Mucosa of descending colon (tissue), 3 donors: ENCODE measurements at regions not wholly inside any gene's neighbourhood (a gene's known extent, or its start where the extent isn't known, plus 50 kb on each side); places are given as distances from the start of the nearest gene placed in this dataset.

Experiments used
- ATAC-seq: fragments of 200-7000 bp; cut with Tn5 transposase; one replicate; pipeline ENCODE4 v1.9.1; 2020; ENCODE audit warnings: mild to moderate bottlenecking, moderate library complexity
- DNase-seq, 3 donors: peaks; one replicate each; pipeline ENCODE4 v3.0.0-alpha.2; 2020
- H3K36me3 ChIP-seq: fragments of 200-600 bp; one replicate; pipeline ENCODE4 v1.8.0; 2021; ENCODE audit warnings: low read depth, mild to moderate bottlenecking
- H3K4me1 ChIP-seq: fragments of 200-600 bp; one replicate; pipeline ENCODE4 v1.8.0; 2021; ENCODE audit warnings: low read depth, mild to moderate bottlenecking
- H3K4me3 ChIP-seq: fragments of 200-600 bp; one replicate; pipeline ENCODE4 v1.8.0; 2021; ENCODE audit warnings: mild to moderate bottlenecking
- H3K9me3 ChIP-seq: fragments of 200-600 bp; one replicate; pipeline ENCODE4 v1.8.0; 2021; ENCODE audit warnings: mild to moderate bottlenecking
- intact Hi-C, 2 donors: fragments of 100-400 bp; cut with DNase I in 1 of 2; cut with micrococcal nuclease in 1 of 2; formaldehyde crosslinking; loops; one replicate each; pipeline versions ENCODE4 v1.11.0 to v1.11.1; 2022; cut with DNase I, micrococcal nuclease
- TF ChIP-seq, protein P1 (sequence below): fragments of 200-600 bp; IDR thresholded peaks from one replicate; pipeline ENCODE4 v1.8.0; 2022; ENCODE audit warnings: antibody characterized with exemption, mild to moderate bottlenecking
- donor health status: DM: no; HTN: no; CAD: no; lungs with moderate emphysema.
- donor health status: DM: no; HTN: no; CAD: no.
- donor health status: DM: no; HTN: yes; CAD: no.

DNA sequence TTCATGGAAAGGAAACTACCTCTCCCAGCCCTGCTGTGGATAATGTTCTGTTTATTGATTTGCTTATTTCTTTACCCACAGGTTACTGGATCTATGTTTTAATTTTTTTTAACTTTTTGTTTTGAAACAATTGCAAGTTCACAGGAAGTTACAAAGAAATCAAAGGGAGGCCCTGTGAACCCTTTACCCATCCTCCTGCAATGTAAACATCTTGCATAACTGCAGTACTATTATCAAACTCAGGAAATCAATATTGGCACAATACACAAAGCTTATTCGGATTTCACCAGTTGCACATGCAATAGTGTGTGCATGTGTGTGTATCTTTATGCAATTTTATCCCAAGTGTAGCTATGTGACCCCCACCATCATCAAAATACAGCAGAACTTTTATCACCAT is 398.0 kb downstream of the BTBD3 start:
- no peaks in the 10 kb centered on the region for H3K9me3 ChIP-seq
- TF ChIP-seq, protein P1, sequence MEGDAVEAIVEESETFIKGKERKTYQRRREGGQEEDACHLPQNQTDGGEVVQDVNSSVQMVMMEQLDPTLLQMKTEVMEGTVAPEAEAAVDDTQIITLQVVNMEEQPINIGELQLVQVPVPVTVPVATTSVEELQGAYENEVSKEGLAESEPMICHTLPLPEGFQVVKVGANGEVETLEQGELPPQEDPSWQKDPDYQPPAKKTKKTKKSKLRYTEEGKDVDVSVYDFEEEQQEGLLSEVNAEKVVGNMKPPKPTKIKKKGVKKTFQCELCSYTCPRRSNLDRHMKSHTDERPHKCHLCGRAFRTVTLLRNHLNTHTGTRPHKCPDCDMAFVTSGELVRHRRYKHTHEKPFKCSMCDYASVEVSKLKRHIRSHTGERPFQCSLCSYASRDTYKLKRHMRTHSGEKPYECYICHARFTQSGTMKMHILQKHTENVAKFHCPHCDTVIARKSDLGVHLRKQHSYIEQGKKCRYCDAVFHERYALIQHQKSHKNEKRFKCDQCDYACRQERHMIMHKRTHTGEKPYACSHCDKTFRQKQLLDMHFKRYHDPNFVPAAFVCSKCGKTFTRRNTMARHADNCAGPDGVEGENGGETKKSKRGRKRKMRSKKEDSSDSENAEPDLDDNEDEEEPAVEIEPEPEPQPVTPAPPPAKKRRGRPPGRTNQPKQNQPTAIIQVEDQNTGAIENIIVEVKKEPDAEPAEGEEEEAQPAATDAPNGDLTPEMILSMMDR, result no peak
- intact Hi-C loops, result no loop called here
- no peak for ATAC-seq
- DNase-seq, result no peak
- no peaks in the 10 kb centered on the region for H3K4me1 ChIP-seq
- H3K36me3 ChIP-seq, result no peaks in the 10 kb centered on the region
- H3K4me3 ChIP-seq, result no peak overlapping the region

DNA sequence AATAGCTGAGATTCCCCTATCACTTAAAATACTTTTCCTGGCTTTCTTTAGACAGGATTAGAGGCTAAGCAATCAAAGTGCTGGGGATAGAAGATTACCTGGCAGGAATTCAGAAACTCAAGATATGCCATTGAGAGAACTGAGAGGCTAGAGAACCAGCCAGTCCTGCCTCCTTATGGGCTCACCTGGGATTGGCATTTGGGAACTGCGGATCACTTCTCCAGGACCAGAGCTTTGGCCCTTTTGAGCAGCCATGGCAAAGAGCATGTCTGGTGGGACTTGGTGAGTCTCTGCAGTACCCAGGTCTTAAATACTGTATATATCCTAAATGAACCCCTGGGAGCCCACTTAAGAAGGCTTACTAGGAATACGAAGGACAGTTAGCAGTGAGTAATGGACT is 399.1 kb downstream of the BTBD3 start:
- Histone ChIP-seq H3K9me3 (no peaks in the 10 kb centered on the region), H3K4me3 (no peak overlapping the region), H3K36me3 (no peaks in the 10 kb centered on the region), H3K4me1 (no peaks in the 10 kb centered on the region)
- DNase-seq, result no peak
- TF ChIP-seq, protein P1, result no peak
- ATAC-seq, result no peak
- intact Hi-C loops, result no loop called here

DNA sequence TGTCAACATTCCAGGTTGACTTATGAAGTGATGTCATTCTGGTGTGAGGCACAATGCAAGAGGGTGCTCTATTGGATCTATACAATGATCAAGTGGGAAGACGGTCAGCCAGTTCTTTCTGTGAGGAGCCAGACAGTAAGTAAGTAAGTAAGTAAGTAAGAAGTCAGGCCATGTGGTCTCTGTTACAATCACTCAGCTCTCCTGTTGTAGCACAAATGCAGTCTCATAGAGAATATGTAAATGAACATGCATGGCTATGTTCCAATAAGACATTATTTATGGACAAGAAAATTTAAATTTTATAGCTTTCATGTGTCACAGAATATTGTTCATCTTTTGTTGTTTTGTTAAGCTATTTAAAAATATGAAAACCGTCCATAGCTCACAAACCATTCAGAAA is 399.7 kb downstream of the BTBD3 start:
- TF ChIP-seq, protein P1, result no peak
- H3K4me3 ChIP-seq, result no peak overlapping the region
- no peak for DNase-seq
- intact Hi-C loops, result no loop called here
- no peaks in the 10 kb centered on the region for H3K9me3 ChIP-seq
- no peak for ATAC-seq
- H3K36me3 ChIP-seq, result no peaks in the 10 kb centered on the region
- H3K4me1 ChIP-seq, result no peaks in the 10 kb centered on the region

DNA sequence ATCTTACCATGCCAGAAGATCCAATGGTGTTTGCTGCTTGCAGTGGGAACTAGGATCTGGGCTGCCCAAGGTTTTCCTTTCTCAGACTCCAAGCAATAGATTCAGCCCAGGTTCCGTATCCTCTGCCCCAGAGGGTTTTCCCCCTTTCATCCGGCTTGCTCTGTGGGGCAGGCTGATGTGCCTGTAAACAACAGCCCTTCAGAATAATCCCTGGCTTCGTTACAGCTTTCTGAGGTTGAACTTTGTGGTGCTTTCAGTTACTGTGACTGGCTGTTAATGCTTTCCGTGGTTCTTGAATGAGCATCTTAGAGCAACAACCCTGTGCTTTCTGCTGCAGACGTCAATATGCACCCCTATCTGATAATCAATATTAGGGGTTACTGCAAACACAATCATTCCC is 400.4 kb downstream of the BTBD3 start:
- Histone ChIP-seq H3K4me1 (no peaks in the 10 kb centered on the region), H3K4me3 (no peak overlapping the region), H3K9me3 (no peaks in the 10 kb centered on the region), H3K36me3 (no peaks in the 10 kb centered on the region)
- no peak for DNase-seq
- no peak for ATAC-seq
- intact Hi-C loops, result no loop called here
- TF ChIP-seq, protein P1, result no peak

DNA sequence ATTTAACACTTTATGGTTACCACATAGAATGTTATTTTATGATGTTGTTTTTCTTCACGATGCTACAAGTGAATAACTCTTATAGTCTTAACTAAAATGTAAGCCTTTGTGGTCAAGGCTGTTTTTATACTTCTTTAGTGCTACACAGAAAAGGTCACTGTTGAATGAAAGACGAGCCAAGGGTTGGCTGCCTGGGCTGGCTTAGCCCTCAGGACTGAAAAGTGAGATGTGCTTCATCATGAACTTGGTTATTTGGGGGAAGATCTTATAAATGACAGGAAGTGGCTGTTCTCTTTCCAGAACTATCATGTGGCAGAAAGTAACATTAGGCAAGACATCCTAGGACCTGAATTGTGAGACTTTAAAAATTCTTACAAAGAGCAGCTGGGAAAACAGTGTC is 404.0 kb downstream of the BTBD3 start:
- ATAC-seq, result no peak
- no peak for DNase-seq

DNA sequence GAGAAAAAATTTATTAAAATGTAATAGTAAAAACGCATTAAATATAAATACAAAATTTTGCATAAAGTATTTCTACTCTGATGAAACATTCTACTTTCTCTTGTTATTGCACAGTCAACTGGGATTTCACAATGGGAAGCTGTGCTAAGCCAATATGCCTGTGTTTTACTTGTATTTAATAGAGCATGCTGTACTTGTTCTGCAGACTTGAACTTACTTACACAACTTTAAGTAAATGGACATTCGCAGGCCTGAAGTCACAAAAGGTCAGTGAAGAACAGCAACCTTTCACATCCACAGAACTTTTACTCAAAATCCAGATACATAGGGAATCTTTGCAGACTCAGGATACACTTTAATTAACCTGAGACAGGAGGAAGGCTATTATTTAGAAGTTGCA is 409.5 kb downstream of the BTBD3 start:
- Histone ChIP-seq H3K9me3 (no peaks in the 10 kb centered on the region), H3K4me3 (no peak overlapping the region), H3K4me1 (no peaks in the 10 kb centered on the region), H3K36me3 (no peaks in the 10 kb centered on the region)
- intact Hi-C loops, result no loop called here
- TF ChIP-seq, protein P1, result no peak
- ATAC-seq (no peak), DNase-seq (no peak)

More for the DNA sequence above, 404.0 kb downstream of the BTBD3 start:
- intact Hi-C loops, result no loop called here
- H3K4me1 ChIP-seq, result no peaks in the 10 kb centered on the region
- H3K9me3 ChIP-seq, result no peaks in the 10 kb centered on the region
- H3K4me3 ChIP-seq, result no peak overlapping the region
- TF ChIP-seq, protein P1, result no peak
- no peaks in the 10 kb centered on the region for H3K36me3 ChIP-seq
